Endothelial cell of umbilical vein (primary cell): ENCODE measurements at regions not wholly inside any gene's neighbourhood (a gene's known extent, or its start where the extent isn't known, plus 50 kb on each side); places are given as distances from the start of the nearest gene placed in this dataset.

Source experiments
- BruUV-seq: library from RNA; stranded (reverse); fragments of 400-500 nt; replicated peaks from 2 replicates; lab custom pipeline; 2021; lab: Mats Ljungman, UMichigan
- CTCF ChIA-PET: fragments of 300-600, 350-600 bp; sonication (Branson Sonifier 250); formaldehyde crosslinking; loops from one replicate; lab custom pipeline; 2021; ENCODE audit warnings: antibody characterized with exemption, inconsistent platforms; lab: Charles Lee
- POLR2A ChIA-PET: fragments of 300-600, 350-600 bp; sonication (Branson Sonifier 250); formaldehyde crosslinking; loops from one replicate; lab custom pipeline; 2021; ENCODE audit warnings: antibody characterized with exemption, inconsistent platforms; lab: Charles Lee
- DNase-seq: peaks from one replicate; pipeline ENCODE4 v3.0.0-alpha.2; 2011; ENCODE audit warnings: low read depth, low spot score
- FAIRE-seq: peaks from 2 replicates; lab custom pipeline; 2011; peaks lifted over from hg19 to GRCh38; lab: Jason Lieb, UNC
- H2AFZ ChIP-seq: 2 replicates; pipeline ENCODE4 v1.6.0; 2012; ENCODE audit warnings: low read depth, low read length, control low read depth, inconsistent platforms
- H3K27ac ChIP-seq: 2 replicates; pipeline ENCODE4 v1.5.1; 2011; ENCODE audit warnings: low read depth, mild to moderate bottlenecking, control low read depth, low read length, moderate library complexity; ENCODE audit not compliant: insufficient read depth
- H3K27me3 ChIP-seq, 2 experiments: 2 replicates each; pipeline versions ENCODE4 v1.6.0 to v1.6.1; 2011; ENCODE audit warnings: low read length in 2 of 2, mixed read lengths in 1 of 2; ENCODE audit not compliant: control insufficient read depth in 2 of 2, insufficient read depth in 2 of 2
- H3K36me3 ChIP-seq, 2 experiments: 2 replicates in 1 of 2; 3 replicates in 1 of 2; pipeline ENCODE4 v1.5.1; 2011; ENCODE audit warnings: low read length in 2 of 2, mild to moderate bottlenecking in 1 of 2, moderate library complexity in 1 of 2; ENCODE audit not compliant: control insufficient read depth in 2 of 2, insufficient read depth in 2 of 2; ENCODE audit errors: extremely low read depth in 1 of 2
- H3K4me1 ChIP-seq: 3 replicates; pipeline ENCODE4 v1.5.1; 2011; ENCODE audit warnings: mild to moderate bottlenecking, low read length; ENCODE audit not compliant: control insufficient read depth, insufficient read depth; ENCODE audit errors: extremely low read depth
- H3K4me2 ChIP-seq: 2 replicates; pipeline ENCODE4 v1.6.1; 2011; ENCODE audit warnings: low read length, control low read depth, mixed read lengths; ENCODE audit not compliant: insufficient read depth
- H3K4me3 ChIP-seq, 3 experiments: fragments of 200-600 bp in 1 of 3; sonication (generic), shearing (Covaris generic) in 1 of 3; replicated peaks in 1 of 3; 2 replicates each; pipeline ENCODE4 v1.5.1; 2011 to 2016; ENCODE audit warnings: control low read depth in 3 of 3, low read length in 3 of 3, mild to moderate bottlenecking in 2 of 3, inconsistent platforms in 1 of 3, low read depth in 1 of 3, moderate library complexity in 1 of 3; ENCODE audit not compliant: insufficient read depth in 1 of 3
- H3K79me2 ChIP-seq: 2 replicates; pipeline ENCODE4 v1.6.0; 2012; ENCODE audit warnings: low read length, inconsistent platforms; ENCODE audit not compliant: control insufficient read depth, insufficient read depth
- H3K9ac ChIP-seq: replicated peaks from 2 replicates; pipeline ENCODE3; 2011; ENCODE audit warnings: low read length, control low read depth; ENCODE audit not compliant: insufficient read depth; ENCODE audit errors: extremely low read depth
- H3K9me1 ChIP-seq: replicated peaks from 3 replicates; pipeline ENCODE4 v1.6.0; 2011; ENCODE audit warnings: mild to moderate bottlenecking, low read length; ENCODE audit not compliant: control insufficient read depth, insufficient read depth; ENCODE audit errors: extremely low read depth
- H3K9me3 ChIP-seq: replicated peaks from 2 replicates; pipeline ENCODE4 v1.5.1; 2012; ENCODE audit warnings: low read length, inconsistent platforms; ENCODE audit not compliant: control insufficient read depth, insufficient read depth
- H4K20me1 ChIP-seq: replicated peaks from 2 replicates; pipeline ENCODE3; 2011; ENCODE audit warnings: mild to moderate bottlenecking, low read length; ENCODE audit not compliant: control insufficient read depth, insufficient read depth; ENCODE audit errors: extremely low read depth
- CTCF ChIP-seq, 2 donors: IDR thresholded peaks; 1 replicate in 1 of 2; 2 replicates in 1 of 2; pipeline ENCODE4 v1.5.1; 2011; ENCODE audit warnings: low read length in 2 of 2, mild to moderate bottlenecking in 2 of 2, moderate library complexity in 2 of 2, control low read depth in 1 of 2, inconsistent platforms in 1 of 2, low read depth in 1 of 2; ENCODE audit not compliant: insufficient read depth in 1 of 2; ENCODE audit errors: extremely low read depth in 1 of 2
- EZH2 ChIP-seq: IDR thresholded peaks from 2 replicates; pipeline ENCODE4 v1.6.1; 2012; ENCODE audit warnings: borderline replicate concordance, low read depth, mild to moderate bottlenecking, moderate library complexity, low read length, inconsistent platforms; ENCODE audit not compliant: severe bottlenecking
- FOS ChIP-seq: IDR thresholded peaks from 2 replicates; pipeline ENCODE4 v1.6.1; 2011; ENCODE audit warnings: mild to moderate bottlenecking, low read length, moderate library complexity, borderline replicate concordance; ENCODE audit not compliant: insufficient read depth
- GATA2 ChIP-seq: IDR thresholded peaks from 2 replicates; pipeline ENCODE4 v1.7.0; 2011; ENCODE audit warnings: low read depth, mild to moderate bottlenecking, moderate library complexity, mixed read lengths, low read length; ENCODE audit not compliant: insufficient read length, insufficient read depth
- JUN ChIP-seq: IDR thresholded peaks from 2 replicates; pipeline ENCODE4 v1.6.1; 2011; ENCODE audit warnings: borderline replicate concordance, low read depth; ENCODE audit not compliant: insufficient read length, insufficient read depth
- MAX ChIP-seq: IDR thresholded peaks from 2 replicates; pipeline ENCODE4 v1.6.1; 2011; ENCODE audit not compliant: insufficient read depth, insufficient read length
- MYC ChIP-seq: IDR thresholded peaks from one replicate; pipeline ENCODE4 v1.6.1; 2011; ENCODE audit warnings: mild to moderate bottlenecking, low read depth, low read length
- POLR2A ChIP-seq: IDR thresholded peaks from 2 replicates; pipeline ENCODE4 v1.6.1; 2012; ENCODE audit warnings: low read depth, mild to moderate bottlenecking, control low read depth, low read length
- POLR2AphosphoS5 ChIP-seq: IDR thresholded peaks from 2 replicates; pipeline ENCODE4 v1.6.1; 2012; ENCODE audit warnings: low read depth, mild to moderate bottlenecking, control low read depth, low read length, moderate library complexity; ENCODE audit not compliant: insufficient read depth
- dilution Hi-C: fragments of 300-500 bp; cut with MboI; formaldehyde crosslinking; loops from one replicate; pipeline ENCODE4 v1.15.0; 2019; ENCODE audit warnings: low sequenced_read_pairs; ENCODE audit not compliant: extremely low pct_ligation_motif_present
- intact Hi-C: fragments of 100-400 bp; cut with micrococcal nuclease; formaldehyde crosslinking; loops from one replicate; pipeline ENCODE4 v1.10.0; 2022

GRCh38 chrY:15650056-15650455, 1125.7 kb downstream of the NLGN4Y start:
- BruUV-seq, result no TSS peak
- no peak overlapping the region for H2AFZ ChIP-seq
- no peak for FAIRE-seq
- no peak overlapping the region for H3K9ac ChIP-seq
- DNase-seq, result no peak
- H3K9me1 ChIP-seq, result no peaks in the 10 kb centered on the region
- dilution Hi-C loops, result no loop called here
- no peak overlapping the region for H3K4me3 ChIP-seq
- H3K4me1 ChIP-seq, result no peaks in the 10 kb centered on the region
- TF ChIP-seq MYC (no peak), GATA2 (no peak), JUN (no peak), CTCF (IDR thresholded peaks at IDR 0.05; ENCODE audit: extremely low read depth in 1 of 2, insufficient read depth in 1 of 2, low read depth in 1 of 2, low read length in 2 of 2) (no peak), POLR2A (no peak), POLR2AphosphoS5 (no peak), EZH2 (no peak)
- intact Hi-C loops, result no loop called here
- no peaks in the 10 kb centered on the region for H3K36me3 ChIP-seq
- no peaks in the 10 kb centered on the region for H3K79me2 ChIP-seq
- POLR2A ChIA-PET, result no interaction called here
- H3K9me3 ChIP-seq, result no peaks in the 10 kb centered on the region
- no peaks in the 10 kb centered on the region for H4K20me1 ChIP-seq
- no peak overlapping the region for H3K27ac ChIP-seq
- no peaks in the 10 kb centered on the region for H3K27me3 ChIP-seq
- CTCF ChIA-PET, result no interaction called here
- no peak overlapping the region for H3K4me2 ChIP-seq

- intact Hi-C loops, result no loop called here
- dilution Hi-C loops, result no loop called here
- no peak for FAIRE-seq
- Histone ChIP-seq H3K9ac (no peak overlapping the region), H3K4me3 (no peak overlapping the region), H3K27ac (no peak overlapping the region), H3K36me3 (no peaks in the 10 kb centered on the region), H3K9me1 (no peaks in the 10 kb centered on the region), H3K9me3 (no peaks in the 10 kb centered on the region), H3K4me2 (no peak overlapping the region), H3K27me3 (no peaks in the 10 kb centered on the region), H3K4me1 (no peaks in the 10 kb centered on the region), H3K79me2 (no peaks in the 10 kb centered on the region), H2AFZ (no peak overlapping the region), H4K20me1 (no peaks in the 10 kb centered on the region)
- BruUV-seq, result no TSS peak
- POLR2A ChIA-PET, result no interaction called here
- CTCF ChIA-PET, result no interaction called here
- no peak for TF ChIP-seq FOS
- no peak for TF ChIP-seq POLR2A
- no peak for TF ChIP-seq GATA2
- no peak for TF ChIP-seq EZH2
- no peak for TF ChIP-seq MAX
- no peak for TF ChIP-seq CTCF (IDR thresholded peaks at IDR 0.05; ENCODE audit: extremely low read depth in 1 of 2, insufficient read depth in 1 of 2, low read depth in 1 of 2, low read length in 2 of 2)
- no peak for TF ChIP-seq JUN
- no peak for DNase-seq
These were observed 1164.2 kb downstream of the NLGN4Y start for GRCh38 chrY:15688531-15688930.
